PC-9 (cell line): ENCODE measurements at regions not wholly inside any gene's neighbourhood (a gene's known extent, or its start where the extent isn't known, plus 50 kb on each side); places are given as distances from the start of the nearest gene placed in this dataset.

Experiments
- BruUV-seq: library from RNA; stranded (reverse); fragments of 400-500 nt; replicated peaks from 2 replicates; lab custom pipeline; 2021; lab: Mats Ljungman, UMichigan
- CTCF ChIA-PET: fragments of 300-600 bp; sonication (Branson Sonifier 250); formaldehyde crosslinking; loops from one replicate; lab custom pipeline; 2022; ENCODE audit warnings: antibody characterized with exemption; lab: Charles Lee
- POLR2A ChIA-PET: fragments of 300-600 bp; sonication (Branson Sonifier 250); formaldehyde crosslinking; loops from one replicate; lab custom pipeline; 2022; ENCODE audit warnings: antibody characterized with exemption; ENCODE audit not compliant: unreplicated experiment; lab: Charles Lee
- DNase-seq, 2 experiments: peaks; one replicate each; pipeline versions ENCODE4 v3.0.0 to v3.0.0-alpha.2; 2015 to 2022; ENCODE audit warnings: mixed read lengths in 1 of 2
- H2AFZ ChIP-seq: fragments of 200-600 bp; sonication (generic); 2 replicates; pipeline ENCODE4 v1.8.1; 2017; ENCODE audit warnings: antibody characterized with exemption
- H3F3A ChIP-seq: fragments of 200-600 bp; sonication (generic); 2 replicates; pipeline ENCODE4 v1.8.1; 2017; ENCODE audit warnings: antibody characterized with exemption, mild to moderate bottlenecking, low read depth; ENCODE audit not compliant: insufficient read depth
- H3K27ac ChIP-seq: fragments of 200-600 bp; sonication (generic); 2 replicates; pipeline ENCODE4 v1.6.1; 2016; ENCODE audit warnings: mixed run types
- H3K27me3 ChIP-seq: fragments of 200-600 bp; sonication (generic); 2 replicates; pipeline ENCODE4 v1.6.1; 2016; ENCODE audit warnings: low read depth, mixed run types; ENCODE audit not compliant: insufficient read depth
- H3K36me3 ChIP-seq: fragments of 200-600 bp; sonication (generic); 2 replicates; pipeline ENCODE4 v1.6.1; 2016; ENCODE audit warnings: low read depth, mixed run types
- H3K4me1 ChIP-seq: fragments of 200-600 bp; sonication (generic); replicated peaks from 2 replicates; pipeline ENCODE4 v1.6.1; 2016; ENCODE audit warnings: mixed run types; ENCODE audit not compliant: insufficient read depth
- H3K4me2 ChIP-seq: fragments of 200-600 bp; sonication (generic); 2 replicates; pipeline ENCODE4 v1.6.1; 2017; ENCODE audit warnings: mixed run types
- H3K4me3 ChIP-seq: fragments of 200-600 bp; sonication (generic); 2 replicates; pipeline ENCODE4 v1.6.1; 2016; ENCODE audit warnings: mixed run types
- H3K79me2 ChIP-seq: fragments of 200-600 bp; sonication (generic); 2 replicates; pipeline ENCODE4 v1.6.1; 2017; ENCODE audit warnings: low read depth, mixed run types
- H3K9me2 ChIP-seq: fragments of 200-600 bp; sonication (generic); 2 replicates; pipeline ENCODE4 v1.8.1; 2017; ENCODE audit warnings: mild to moderate bottlenecking; ENCODE audit not compliant: insufficient read depth
- H3K9me3 ChIP-seq: fragments of 200-600 bp; sonication (generic); 2 replicates; pipeline ENCODE4 v1.8.1; 2016; ENCODE audit warnings: low read depth; ENCODE audit not compliant: insufficient read depth
- H4K20me1 ChIP-seq: fragments of 200-600 bp; sonication (generic); 2 replicates; pipeline ENCODE4 v1.8.1; 2017; ENCODE audit not compliant: insufficient read depth
- EZH2 ChIP-seq: fragments of 200-600 bp; sonication (generic); IDR thresholded peaks from 2 replicates; pipeline ENCODE4 v1.8.0; 2017; ENCODE audit warnings: antibody characterized with exemption, low read depth
- intact Hi-C: fragments of 100-400 bp; cut with micrococcal nuclease; formaldehyde crosslinking; loops from one replicate; pipeline ENCODE4 v1.10.0; 2022; ENCODE audit not compliant: unreplicated experiment
- TF ChIP-seq, protein P1 (sequence below): fragments of 200-600 bp; sonication (generic); conservative IDR thresholded peaks from 2 replicates; pipeline ENCODE4 v1.6.1; 2017; ENCODE audit warnings: mixed run types, antibody characterized with exemption, mild to moderate bottlenecking, moderate library complexity

GRCh38 chr17:13281626-13282025 lies 263.8 kb upstream of the ELAC2 start:
- CTCF ChIA-PET = no interaction called here
- intact Hi-C loops = no loop called here

GRCh38 chr17:13273806-13274205 lies 256.0 kb upstream of the ELAC2 start:
- no peak for DNase-seq
- Histone ChIP-seq H3K4me3 (no peak overlapping the region), H3K9me2 (no peaks in the 10 kb centered on the region), H3K27me3 (no peaks in the 10 kb centered on the region), H3K27ac (no peak overlapping the region), H2AFZ (no peak overlapping the region), H3K4me2 (no peak overlapping the region), H3K79me2 (no peaks in the 10 kb centered on the region), H3K9me3 (no peaks in the 10 kb centered on the region), H3K4me1 (no peaks in the 10 kb centered on the region), H4K20me1 (no peaks in the 10 kb centered on the region), H3F3A (no peaks in the 10 kb centered on the region), H3K36me3 (no peaks in the 10 kb centered on the region)
- intact Hi-C loops = no loop called here
- POLR2A ChIA-PET = no interaction called here
- CTCF ChIA-PET = no interaction called here
- TF ChIP-seq, protein P1, sequence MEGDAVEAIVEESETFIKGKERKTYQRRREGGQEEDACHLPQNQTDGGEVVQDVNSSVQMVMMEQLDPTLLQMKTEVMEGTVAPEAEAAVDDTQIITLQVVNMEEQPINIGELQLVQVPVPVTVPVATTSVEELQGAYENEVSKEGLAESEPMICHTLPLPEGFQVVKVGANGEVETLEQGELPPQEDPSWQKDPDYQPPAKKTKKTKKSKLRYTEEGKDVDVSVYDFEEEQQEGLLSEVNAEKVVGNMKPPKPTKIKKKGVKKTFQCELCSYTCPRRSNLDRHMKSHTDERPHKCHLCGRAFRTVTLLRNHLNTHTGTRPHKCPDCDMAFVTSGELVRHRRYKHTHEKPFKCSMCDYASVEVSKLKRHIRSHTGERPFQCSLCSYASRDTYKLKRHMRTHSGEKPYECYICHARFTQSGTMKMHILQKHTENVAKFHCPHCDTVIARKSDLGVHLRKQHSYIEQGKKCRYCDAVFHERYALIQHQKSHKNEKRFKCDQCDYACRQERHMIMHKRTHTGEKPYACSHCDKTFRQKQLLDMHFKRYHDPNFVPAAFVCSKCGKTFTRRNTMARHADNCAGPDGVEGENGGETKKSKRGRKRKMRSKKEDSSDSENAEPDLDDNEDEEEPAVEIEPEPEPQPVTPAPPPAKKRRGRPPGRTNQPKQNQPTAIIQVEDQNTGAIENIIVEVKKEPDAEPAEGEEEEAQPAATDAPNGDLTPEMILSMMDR = no peak
- TF ChIP-seq EZH2 = no peak
- BruUV-seq = no TSS peak

More at GRCh38 chr17:13281626-13282025, 263.8 kb upstream of the ELAC2 start:
- H3K4me1 ChIP-seq = no peaks in the 10 kb centered on the region
- no peaks in the 10 kb centered on the region for H3K9me3 ChIP-seq
- no peak overlapping the region for H3K4me3 ChIP-seq
- H4K20me1 ChIP-seq = no peaks in the 10 kb centered on the region
- no peak for TF ChIP-seq EZH2
- TF ChIP-seq, protein P1 = no peak
- BruUV-seq = no TSS peak
- H3F3A ChIP-seq = no peaks in the 10 kb centered on the region
- H3K79me2 ChIP-seq = no peaks in the 10 kb centered on the region
- H3K4me2 ChIP-seq = no peak overlapping the region
- DNase-seq = no peak
- H3K36me3 ChIP-seq = no peaks in the 10 kb centered on the region
- POLR2A ChIA-PET = interaction anchor here (0.6 kb wide), 1 partner anchor 276 kb away, joined by 4 read pairs; no protein-coding TSS in a partner anchor
- H3K27me3 ChIP-seq = no peaks in the 10 kb centered on the region
- no peak overlapping the region for H2AFZ ChIP-seq
- no peaks in the 10 kb centered on the region for H3K9me2 ChIP-seq
- H3K27ac ChIP-seq = no peak overlapping the region

DNA sequence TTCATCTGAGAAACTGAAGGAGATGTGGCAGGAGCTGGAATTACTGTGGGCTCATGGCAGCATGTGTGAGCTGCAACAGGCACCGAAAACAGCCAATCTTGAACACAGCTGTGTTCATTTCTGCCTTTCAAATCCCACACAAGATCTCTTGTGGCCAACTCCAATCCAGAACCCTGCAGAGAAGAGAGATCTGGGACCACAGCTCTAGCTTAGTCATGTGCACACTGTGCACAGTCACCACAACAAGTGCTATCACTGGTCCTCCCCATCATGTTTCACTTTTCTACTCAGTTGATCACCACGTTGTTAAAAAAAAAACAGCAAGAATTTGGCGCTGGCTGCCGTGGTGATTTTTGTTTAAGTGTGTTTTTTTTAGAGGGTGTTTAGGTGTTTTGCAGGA lies 254.5 kb upstream of the ELAC2 start:
- no peak for DNase-seq
- ChIA-PET POLR2A (no interaction called here), CTCF (no interaction called here)
- Histone ChIP-seq H2AFZ (no peak overlapping the region), H3K27me3 (no peaks in the 10 kb centered on the region), H3F3A (no peaks in the 10 kb centered on the region), H3K4me2 (no peak overlapping the region), H3K4me1 (no peaks in the 10 kb centered on the region), H3K27ac (no peak overlapping the region), H4K20me1 (no peaks in the 10 kb centered on the region), H3K36me3 (no peaks in the 10 kb centered on the region), H3K79me2 (no peaks in the 10 kb centered on the region), H3K9me2 (no peaks in the 10 kb centered on the region), H3K9me3 (no peaks in the 10 kb centered on the region), H3K4me3 (no peak overlapping the region)
- intact Hi-C loops = no loop called here
- TF ChIP-seq, protein P1 = no peak
- TF ChIP-seq EZH2 = no peak
- BruUV-seq = no TSS peak
